GM18873 (cell line): ENCODE measurements at regions not wholly inside any gene's neighbourhood (a gene's known extent, or its start where the extent isn't known, plus 50 kb on each side); places are given as distances from the start of the nearest gene placed in this dataset.

Source experiments
- ATAC-seq: cut with Tn5 transposase; IDR thresholded peaks from one replicate; pipeline ENCODE4 v1.9.1; 2021; ENCODE audit warnings: mild to moderate bottlenecking, moderate library complexity, moderate number of reproducible peaks; ENCODE audit not compliant: unreplicated experiment, low FRiP score

DNA sequence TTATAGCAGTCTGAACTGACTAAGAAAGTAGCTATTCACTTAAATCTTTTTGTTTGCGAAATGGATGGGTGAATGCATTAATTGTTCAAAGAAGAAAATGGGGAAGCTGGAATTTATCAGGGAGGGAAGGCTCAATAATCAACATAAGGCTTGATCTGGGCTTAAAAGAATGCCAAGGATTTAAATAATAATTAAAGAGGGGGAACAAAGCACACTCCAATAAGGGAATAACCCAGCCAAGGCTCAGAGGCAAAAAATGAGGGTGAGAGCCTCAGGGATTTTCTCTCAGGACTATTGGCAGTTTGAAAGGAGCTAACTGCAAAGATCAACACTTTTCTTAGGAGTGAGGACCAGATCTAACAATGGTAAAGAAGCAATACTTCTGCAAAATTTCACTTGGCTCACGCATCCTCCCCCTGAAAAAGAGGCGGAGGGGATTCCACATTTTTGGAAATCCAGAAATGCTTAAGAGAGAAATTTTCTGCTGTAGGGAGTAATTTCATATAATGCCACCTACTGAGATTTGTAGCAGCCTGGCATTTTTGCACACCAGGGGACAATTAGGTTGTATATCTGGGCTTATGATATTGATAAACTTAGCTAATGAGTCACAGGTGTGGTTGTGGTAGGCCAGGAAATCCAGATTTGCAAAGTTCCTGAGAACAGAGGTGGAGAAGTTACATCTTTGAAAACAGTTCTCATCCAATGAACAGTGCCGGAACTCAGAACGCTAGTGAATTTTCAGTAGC lies 405.1 kb downstream of the TUSC7 start:
- ATAC-seq: no peak

DNA sequence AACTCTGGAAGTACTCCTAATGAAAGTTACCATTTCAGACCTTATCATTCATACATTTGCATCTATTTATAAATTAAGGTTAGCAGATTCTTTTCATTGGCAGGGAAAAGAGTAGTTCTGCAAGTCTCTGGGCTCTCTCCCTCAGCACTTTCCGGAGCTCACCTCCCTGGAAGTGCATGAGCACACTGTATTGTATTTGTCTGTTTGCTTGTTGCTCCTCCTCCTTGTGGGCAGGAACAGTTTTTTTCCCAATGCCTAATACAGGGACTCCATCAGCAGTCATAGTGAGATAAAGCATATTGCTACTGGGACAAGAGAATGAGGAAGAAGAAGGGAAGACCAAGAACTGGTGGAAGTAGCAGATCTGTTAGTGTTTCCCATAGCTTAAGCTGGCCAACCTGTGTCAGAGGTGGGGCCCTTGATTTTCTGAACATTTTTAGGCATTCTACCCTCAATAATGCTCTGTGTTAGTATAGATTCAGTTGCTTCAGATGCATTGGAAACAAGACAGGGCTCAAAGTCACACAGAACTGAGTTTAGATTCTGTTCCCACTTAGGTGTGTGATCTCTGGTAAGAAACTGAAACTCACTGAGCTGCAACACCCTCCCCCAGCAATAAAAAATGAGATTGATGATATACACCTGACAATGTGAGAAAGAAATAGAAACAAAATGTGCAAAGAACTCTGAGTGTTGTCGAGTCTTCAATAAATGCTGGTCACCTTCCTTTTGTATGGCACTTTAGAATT lies 407.8 kb downstream of the TUSC7 start:
- ATAC-seq: no peak

DNA sequence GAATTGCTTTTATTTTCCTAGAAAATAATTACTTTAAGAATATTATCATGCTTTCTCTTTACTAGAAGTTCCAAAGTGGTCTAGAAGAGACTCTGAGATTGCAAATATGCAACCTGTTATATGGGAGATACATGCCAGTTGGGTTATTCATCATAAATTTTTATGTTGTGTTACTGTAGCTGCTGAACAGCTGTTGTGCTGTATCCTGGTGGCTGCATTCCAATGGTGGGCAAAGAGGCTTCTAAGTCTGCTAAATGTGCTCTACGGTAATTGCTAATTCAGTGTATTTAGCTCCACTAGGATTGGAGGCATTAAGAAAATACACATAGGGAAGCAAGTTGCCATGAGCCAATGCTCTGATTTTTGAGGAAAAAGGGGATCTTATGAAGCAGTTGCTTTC lies 409.0 kb downstream of the TUSC7 start:
- no peak for ATAC-seq

- no peak for ATAC-seq
These were observed 410.4 kb downstream of the TUSC7 start for GRCh38 chr3:117120014-117120413.

DNA sequence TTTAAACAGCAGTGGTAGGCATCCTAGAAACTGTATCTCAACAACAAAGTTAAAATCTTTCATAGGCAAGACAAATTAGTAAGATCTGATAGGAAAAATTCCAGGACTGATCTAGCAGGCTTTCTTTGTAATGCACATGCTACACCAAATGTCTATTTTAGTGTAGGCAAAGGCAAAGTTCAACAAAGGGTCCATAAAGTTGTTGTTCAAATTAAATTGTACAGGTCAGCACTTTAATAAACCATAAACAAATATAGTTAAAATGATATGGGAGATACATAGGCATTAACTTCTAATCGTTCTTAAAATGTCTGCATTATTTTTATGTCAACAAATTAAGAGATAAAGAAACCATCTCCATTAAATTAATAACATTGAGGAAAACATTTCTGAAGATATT lies 413.0 kb downstream of the TUSC7 start:
- no peak for ATAC-seq

- ATAC-seq: no peak
These were observed 416.9 kb downstream of the TUSC7 start for GRCh38 chr3:117126460-117126859.

- no peak for ATAC-seq
These were observed 417.5 kb downstream of the TUSC7 start for GRCh38 chr3:117126946-117127546.

DNA sequence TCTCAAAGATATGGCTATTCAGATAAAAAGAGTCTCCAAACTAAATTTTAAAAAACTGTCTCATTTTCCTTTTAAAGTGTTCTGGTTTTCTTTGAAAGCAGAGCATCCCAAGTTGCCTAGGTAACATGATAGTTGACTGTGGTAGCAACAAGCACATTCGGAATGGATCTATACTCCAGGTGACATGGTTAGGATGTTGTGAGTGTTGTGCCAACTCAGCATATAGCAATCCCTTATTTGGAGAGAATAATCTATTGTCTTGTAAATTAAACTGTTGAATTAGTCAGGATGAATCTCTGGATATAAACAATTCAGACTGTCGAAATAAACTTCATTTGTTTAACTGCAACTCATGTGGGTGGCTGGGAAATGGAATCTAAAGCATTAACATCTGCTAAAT lies 418.6 kb downstream of the TUSC7 start:
- no peak for ATAC-seq

DNA sequence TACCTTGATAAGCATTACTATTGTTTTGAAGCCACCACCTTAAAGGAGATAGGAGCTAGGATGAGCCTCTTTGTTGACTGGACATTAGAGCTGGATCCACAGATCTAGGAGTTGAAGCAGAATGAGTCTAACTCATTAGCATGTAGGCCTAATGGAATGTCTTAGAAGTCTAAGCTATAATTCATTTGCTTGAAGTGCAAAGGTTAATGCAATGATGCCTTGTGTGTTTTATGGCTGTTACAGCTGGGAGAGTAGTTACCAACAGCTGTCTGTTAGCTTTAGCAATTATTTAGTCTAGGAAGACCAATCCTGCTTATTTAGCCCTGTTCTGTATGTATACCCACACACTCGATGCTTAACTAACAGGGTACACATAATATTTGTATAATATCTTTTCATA lies 419.3 kb downstream of the TUSC7 start:
- ATAC-seq: no peak

DNA sequence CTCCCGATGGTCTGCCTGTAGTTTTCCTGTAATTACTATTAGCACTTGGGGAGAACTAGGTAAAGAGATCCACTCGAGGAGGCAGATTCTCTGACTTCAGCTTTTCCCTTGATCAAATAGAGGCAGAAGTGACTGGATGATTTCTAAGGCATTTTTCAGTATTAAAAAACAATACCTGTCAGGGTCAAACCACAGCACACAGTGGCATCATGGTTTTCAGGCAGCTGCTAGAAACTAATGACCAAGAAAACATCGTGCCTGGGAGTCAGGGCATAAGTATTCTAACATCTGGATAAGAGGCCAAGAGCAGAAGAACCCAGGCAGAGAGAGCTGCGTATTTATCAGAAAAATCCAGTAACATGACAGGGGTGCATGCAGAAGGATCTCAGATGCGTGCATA lies 419.9 kb downstream of the TUSC7 start:
- ATAC-seq: no peak

DNA sequence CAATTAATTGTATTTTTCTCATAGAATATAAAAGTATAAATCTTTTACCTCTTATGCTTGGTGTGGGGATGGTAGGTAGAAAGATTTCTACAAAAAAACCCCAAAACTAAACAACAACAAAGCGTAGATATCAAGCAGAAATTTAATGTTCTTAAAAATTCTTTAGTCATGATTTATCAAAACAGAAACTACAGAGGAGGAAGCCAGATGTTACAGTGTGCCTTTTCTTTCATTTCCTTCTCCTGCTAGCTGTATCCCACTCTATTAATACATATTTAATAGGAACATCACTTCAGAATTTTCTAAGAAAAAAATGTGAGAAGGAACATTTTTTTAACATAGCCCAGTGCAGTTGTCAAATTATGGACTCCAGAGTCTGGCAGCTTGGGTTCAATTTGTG lies 420.6 kb downstream of the TUSC7 start:
- ATAC-seq: no peak

GRCh38 chr3:117131259-117131658 lies 421.7 kb downstream of the TUSC7 start:
- ATAC-seq: no peak

DNA sequence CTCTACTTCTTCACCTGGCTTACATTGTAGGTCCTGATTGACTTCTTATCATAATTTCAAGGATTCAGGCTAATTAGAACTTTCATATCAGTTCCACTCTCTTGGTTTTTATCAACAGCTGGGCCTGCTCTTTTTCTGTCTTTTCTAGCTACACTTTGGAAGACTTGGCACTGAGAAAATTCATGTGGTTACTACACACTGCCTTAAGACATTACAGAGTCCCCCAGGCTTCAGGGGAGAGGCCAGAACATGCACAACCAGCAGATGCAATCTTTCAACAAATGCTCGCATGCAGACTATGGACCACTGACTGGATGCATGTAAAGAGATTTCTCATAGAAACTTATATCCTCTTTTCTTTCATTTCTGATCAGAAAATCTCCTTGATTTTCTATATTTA lies 423.5 kb downstream of the TUSC7 start:
- ATAC-seq: no peak

DNA sequence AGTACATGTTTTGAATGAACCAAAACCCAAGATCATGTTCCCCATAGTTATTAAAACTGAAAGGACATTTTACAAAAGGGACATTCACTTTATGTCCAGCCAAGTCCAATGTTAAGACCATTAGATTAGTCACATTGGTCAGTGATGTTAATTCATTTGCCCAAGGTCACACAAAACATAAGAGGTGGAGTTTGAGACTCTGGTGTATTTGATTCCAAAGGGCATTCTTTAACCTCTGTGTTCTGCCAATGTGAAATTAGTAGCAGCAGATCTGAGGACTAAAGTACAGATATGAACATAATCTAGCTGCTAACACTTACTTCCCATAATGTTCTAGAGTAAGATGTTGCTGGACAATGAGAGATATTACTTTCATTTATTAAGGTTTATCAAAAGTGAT lies 425.6 kb downstream of the TUSC7 start:
- no peak for ATAC-seq

DNA sequence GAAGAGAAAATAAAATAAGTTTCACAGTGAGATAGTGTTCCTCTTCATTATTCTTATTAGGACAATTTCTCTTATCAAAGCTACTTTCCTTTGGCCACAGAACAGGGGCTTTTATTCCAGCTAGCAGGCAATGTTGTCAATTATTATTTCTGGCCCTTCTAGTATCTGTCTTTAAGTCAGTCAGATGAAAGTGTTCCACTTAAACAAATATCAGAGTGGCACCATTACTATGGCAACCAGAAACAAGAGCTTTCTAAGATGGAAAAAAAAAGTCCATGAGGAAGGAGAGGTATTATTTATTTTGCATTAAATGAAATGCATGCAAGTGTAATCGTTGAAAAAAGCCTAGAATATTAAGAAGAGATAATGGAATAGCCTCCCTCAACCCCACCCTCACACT lies 426.4 kb downstream of the TUSC7 start:
- no peak for ATAC-seq

DNA sequence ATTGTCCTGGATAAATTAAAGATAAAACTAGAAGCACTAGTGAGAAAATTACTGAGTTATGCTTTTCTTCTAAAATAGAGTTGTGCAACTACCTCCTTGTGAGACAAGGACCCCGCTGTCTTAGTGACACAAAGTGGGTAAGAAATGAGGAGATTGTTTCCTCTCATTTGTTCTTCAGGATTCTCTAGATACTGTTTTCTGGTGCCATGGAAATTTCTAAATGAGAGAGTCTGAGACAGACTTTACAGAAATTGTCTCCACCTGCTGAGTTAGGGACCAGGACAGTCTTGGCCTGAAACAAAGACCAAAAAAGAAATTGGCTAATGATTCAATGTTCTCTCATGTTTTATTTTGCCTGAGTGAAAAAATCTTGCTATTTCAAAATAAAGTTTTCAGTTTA lies 427.5 kb downstream of the TUSC7 start:
- ATAC-seq: no peak

- no peak for ATAC-seq
These were observed 430.1 kb downstream of the TUSC7 start for GRCh38 chr3:117139681-117140080.

DNA sequence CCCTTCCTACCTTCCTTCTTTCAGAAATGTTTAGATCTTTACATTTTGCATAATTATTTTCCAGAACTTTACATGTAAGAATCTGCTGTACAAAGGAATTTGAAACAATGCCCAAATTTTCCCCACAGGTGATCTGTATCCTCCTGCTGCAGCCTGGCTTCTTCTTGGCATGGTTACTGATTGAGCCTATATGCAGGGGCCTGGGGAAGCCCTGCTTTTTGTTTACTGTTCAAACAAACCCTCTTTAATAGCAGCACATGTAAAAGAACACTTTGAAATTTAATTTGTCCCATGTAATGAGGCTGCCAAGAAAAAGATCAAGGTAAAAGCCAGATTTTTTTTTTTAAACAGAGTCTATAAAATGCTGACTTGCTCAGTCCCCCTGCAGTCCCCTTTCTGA lies 432.2 kb downstream of the TUSC7 start:
- ATAC-seq: no peak

GRCh38 chr3:117144853-117145252 lies 435.3 kb downstream of the TUSC7 start:
- ATAC-seq: no peak

GRCh38 chr3:117145677-117146076 lies 436.1 kb downstream of the TUSC7 start:
- no peak for ATAC-seq

GRCh38 chr3:117146571-117146970 lies 437.0 kb downstream of the TUSC7 start:
- ATAC-seq: no peak

DNA sequence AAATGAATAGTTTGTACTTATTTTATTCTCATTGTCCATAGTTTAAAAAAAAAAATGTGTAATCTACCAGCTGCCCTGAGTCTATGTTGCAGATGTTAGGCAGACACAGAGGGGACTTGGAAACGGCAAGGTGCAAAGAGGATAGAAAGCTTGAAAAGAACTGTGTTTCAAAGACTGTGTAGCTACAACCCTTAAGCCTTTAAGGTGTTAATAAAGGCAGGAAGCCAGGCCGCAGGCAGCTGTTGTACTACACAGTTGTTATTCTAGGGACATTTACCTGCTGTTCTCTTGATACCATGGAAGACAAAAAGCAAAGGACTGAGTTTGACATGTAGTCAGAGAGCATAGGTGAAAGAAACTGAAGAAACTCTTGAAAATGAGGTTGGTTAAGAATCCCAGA lies 440.0 kb downstream of the TUSC7 start:
- no peak for ATAC-seq
